GM12874 (cell line): ENCODE measurements at regions not wholly inside any gene's neighbourhood (a gene's known extent, or its start where the extent isn't known, plus 50 kb on each side); places are given as distances from the start of the nearest gene placed in this dataset.

ENCODE experiments used
- CTCF ChIP-seq: IDR thresholded peaks from 2 replicates; pipeline ENCODE4 v1.5.1; 2011; ENCODE audit warnings: low read depth, mild to moderate bottlenecking, control low read depth, low read length, moderate library complexity; ENCODE audit not compliant: insufficient read depth

GRCh38 chr7:46091071-46091470 lies 170.0 kb upstream of the IGFBP3 start:
- TF ChIP-seq CTCF, result no peak

- TF ChIP-seq CTCF, result no peak
These were observed 168.2 kb upstream of the IGFBP3 start for GRCh38 chr7:46089281-46089680.

- no peak for TF ChIP-seq CTCF
These were observed 159.6 kb upstream of the IGFBP3 start for GRCh38 chr7:46080595-46081159.

GRCh38 chr7:46079421-46079820 lies 158.3 kb upstream of the IGFBP3 start:
- no peak for TF ChIP-seq CTCF

GRCh38 chr7:46076527-46076926 lies 155.5 kb upstream of the IGFBP3 start:
- no peak for TF ChIP-seq CTCF

GRCh38 chr7:46072722-46073121 lies 151.7 kb upstream of the IGFBP3 start:
- no peak for TF ChIP-seq CTCF

GRCh38 chr7:46071601-46072000 lies 150.5 kb upstream of the IGFBP3 start:
- TF ChIP-seq CTCF, result no peak
